ENCODE measurements at regions not wholly inside any gene's neighbourhood (a gene's known extent, or its start where the extent isn't known, plus 50 kb on each side); places are given as distances from the start of the nearest gene placed in this dataset.

GRCh38 chr14:48937541-48938195, 648.5 kb downstream of the RPS29 start:
- DNase-seq (ENCODE audit: low read depth, low spot score), result peak; percentile 59
- H3K4me3 ChIP-seq (ENCODE audit: low read depth, low read length), result no peak overlapping the region
- TF ChIP-seq CTCF (IDR thresholded peaks at IDR 0.05; ENCODE audit: low read depth, low read length), result no peak
- in situ Hi-C loops (cut with HindIII; ENCODE audit: low sequenced_read_pairs), result no loop called here

GRCh38 chr14:48936849-48937248, 649.3 kb downstream of the RPS29 start:
- TF ChIP-seq CTCF (IDR thresholded peaks at IDR 0.05; ENCODE audit: low read depth, low read length), result no peak
- in situ Hi-C loops (cut with HindIII; ENCODE audit: low sequenced_read_pairs), result no loop called here
- H3K4me3 ChIP-seq (ENCODE audit: low read depth, low read length), result no peak overlapping the region
- peak; percentile 31 for DNase-seq (ENCODE audit: low read depth, low spot score)

- in situ Hi-C loops (cut with HindIII; ENCODE audit: low sequenced_read_pairs), result no loop called here
- TF ChIP-seq CTCF (IDR thresholded peaks at IDR 0.05; ENCODE audit: low read depth, low read length), result no peak
- H3K4me3 ChIP-seq (ENCODE audit: low read depth, low read length), result no peak overlapping the region
- peak; percentile 85 for DNase-seq (ENCODE audit: low read depth, low spot score)
Measured at GRCh38 chr14:48936362-48936761, 649.8 kb downstream of the RPS29 start.

GRCh38 chr14:48925184-48925583, 661.0 kb downstream of the RPS29 start:
- no peak for DNase-seq (ENCODE audit: low read depth, low spot score)
- in situ Hi-C loops (cut with HindIII; ENCODE audit: low sequenced_read_pairs), result no loop called here
- H3K4me3 ChIP-seq (ENCODE audit: low read depth, low read length), result no peak overlapping the region
- TF ChIP-seq CTCF (IDR thresholded peaks at IDR 0.05; ENCODE audit: low read depth, low read length), result no peak

GRCh38 chr14:48914921-48915320, 671.3 kb downstream of the RPS29 start:
- DNase-seq (ENCODE audit: low read depth, low spot score), result no peak
- TF ChIP-seq CTCF (IDR thresholded peaks at IDR 0.05; ENCODE audit: low read depth, low read length), result no peak
- in situ Hi-C loops (cut with HindIII; ENCODE audit: low sequenced_read_pairs), result no loop called here
- no peak overlapping the region for H3K4me3 ChIP-seq (ENCODE audit: low read depth, low read length)

- in situ Hi-C loops (cut with HindIII; ENCODE audit: low sequenced_read_pairs), result no loop called here
- TF ChIP-seq CTCF (IDR thresholded peaks at IDR 0.05; ENCODE audit: low read depth, low read length), result no peak
- DNase-seq (ENCODE audit: low read depth, low spot score), result no peak
- H3K4me3 ChIP-seq (ENCODE audit: low read depth, low read length), result no peak overlapping the region
Measured at GRCh38 chr14:48914382-48914781, 671.8 kb downstream of the RPS29 start.
